Suprapubic skin (tissue), 3 donors: ENCODE measurements at regions not wholly inside any gene's neighbourhood (a gene's known extent, or its start where the extent isn't known, plus 50 kb on each side); places are given as distances from the start of the nearest gene placed in this dataset.

Experiments
- CTCF ChIP-seq, 2 donors: fragments of 200-600 bp in 1 of 2; fragments of 450-650 bp in 1 of 2; sonication (generic) in 1 of 2; IDR thresholded peaks; one replicate each; pipeline ENCODE4 v1.5.1; 2016 to 2019; ENCODE audit warnings: antibody characterized with exemption in 2 of 2, mild to moderate bottlenecking in 1 of 2, moderate library complexity in 1 of 2
- POLR2A ChIP-seq, 2 donors: fragments of 450-650 bp; IDR thresholded peaks; one replicate each; pipeline ENCODE4 v1.6.1; 2017; ENCODE audit warnings: antibody characterized with exemption in 2 of 2, mild to moderate bottlenecking in 2 of 2, moderate library complexity in 2 of 2

DNA sequence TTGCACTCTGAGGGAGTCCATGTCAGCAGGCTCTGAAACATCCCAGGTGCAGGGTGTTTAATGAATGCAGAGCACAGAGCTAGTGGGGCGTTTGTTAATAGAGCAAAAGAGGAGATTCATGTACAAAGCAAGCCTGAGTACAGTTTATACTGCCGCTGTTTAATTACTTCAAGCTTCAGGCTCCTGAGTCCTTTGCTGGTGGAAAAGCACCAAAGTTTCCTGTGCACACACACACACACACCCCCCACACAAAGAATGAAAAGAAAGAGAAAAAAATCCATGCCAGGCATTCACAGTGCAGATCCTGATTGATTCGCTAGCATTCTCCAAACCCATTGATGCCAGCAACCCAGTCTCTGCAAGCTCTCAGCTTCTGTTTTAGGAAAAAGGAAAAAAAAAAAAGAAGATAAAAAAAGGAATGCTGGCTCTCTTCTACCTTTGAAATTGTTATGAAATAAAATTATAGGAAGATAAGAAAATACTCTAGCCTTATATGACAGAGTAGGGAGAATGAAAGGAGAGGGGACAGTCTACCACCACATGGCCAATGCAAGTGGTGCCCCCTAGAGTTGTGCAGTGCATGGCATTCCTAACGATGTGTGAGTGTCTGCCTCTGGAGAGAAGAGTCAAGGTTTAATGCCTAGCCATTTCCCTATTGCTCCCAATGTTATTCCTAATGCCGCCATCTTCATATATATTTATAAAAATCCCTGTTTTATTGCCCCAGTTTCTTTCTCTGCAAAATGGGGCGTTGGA is 216.5 kb downstream of the TMEM114 start:
- TF ChIP-seq POLR2A (IDR thresholded peaks at IDR 0.05) (no peak), CTCF (IDR thresholded peaks at IDR 0.05) (no peak)
